Endothelial cell of umbilical vein (primary cell): ENCODE measurements at regions not wholly inside any gene's neighbourhood (a gene's known extent, or its start where the extent isn't known, plus 50 kb on each side); places are given as distances from the start of the nearest gene placed in this dataset.

Experiments
- BruUV-seq: library from RNA; stranded (reverse); fragments of 400-500 nt; replicated peaks from 2 replicates; lab custom pipeline; 2021; lab: Mats Ljungman, UMichigan
- CTCF ChIA-PET: fragments of 300-600, 350-600 bp; sonication (Branson Sonifier 250); formaldehyde crosslinking; loops from one replicate; lab custom pipeline; 2021; ENCODE audit warnings: antibody characterized with exemption, inconsistent platforms; lab: Charles Lee
- POLR2A ChIA-PET: fragments of 300-600, 350-600 bp; sonication (Branson Sonifier 250); formaldehyde crosslinking; loops from one replicate; lab custom pipeline; 2021; ENCODE audit warnings: antibody characterized with exemption, inconsistent platforms; lab: Charles Lee
- DNase-seq: peaks from one replicate; pipeline ENCODE4 v3.0.0-alpha.2; 2011; ENCODE audit warnings: low read depth, low spot score
- FAIRE-seq: peaks from 2 replicates; lab custom pipeline; 2011; peaks lifted over from hg19 to GRCh38; lab: Jason Lieb, UNC
- H2AFZ ChIP-seq: 2 replicates; pipeline ENCODE4 v1.6.0; 2012; ENCODE audit warnings: low read depth, low read length, control low read depth, inconsistent platforms
- H3K27ac ChIP-seq: 2 replicates; pipeline ENCODE4 v1.5.1; 2011; ENCODE audit warnings: low read depth, mild to moderate bottlenecking, control low read depth, low read length, moderate library complexity; ENCODE audit not compliant: insufficient read depth
- H3K27me3 ChIP-seq, 2 experiments: 2 replicates each; pipeline versions ENCODE4 v1.6.0 to v1.6.1; 2011; ENCODE audit warnings: low read length in 2 of 2, mixed read lengths in 1 of 2; ENCODE audit not compliant: control insufficient read depth in 2 of 2, insufficient read depth in 2 of 2
- H3K36me3 ChIP-seq, 2 experiments: 2 replicates in 1 of 2; 3 replicates in 1 of 2; pipeline ENCODE4 v1.5.1; 2011; ENCODE audit warnings: low read length in 2 of 2, mild to moderate bottlenecking in 1 of 2, moderate library complexity in 1 of 2; ENCODE audit not compliant: control insufficient read depth in 2 of 2, insufficient read depth in 2 of 2; ENCODE audit errors: extremely low read depth in 1 of 2
- H3K4me1 ChIP-seq: 3 replicates; pipeline ENCODE4 v1.5.1; 2011; ENCODE audit warnings: mild to moderate bottlenecking, low read length; ENCODE audit not compliant: control insufficient read depth, insufficient read depth; ENCODE audit errors: extremely low read depth
- H3K4me2 ChIP-seq: 2 replicates; pipeline ENCODE4 v1.6.1; 2011; ENCODE audit warnings: low read length, control low read depth, mixed read lengths; ENCODE audit not compliant: insufficient read depth
- H3K4me3 ChIP-seq, 3 experiments: fragments of 200-600 bp in 1 of 3; sonication (generic), shearing (Covaris generic) in 1 of 3; replicated peaks in 1 of 3; 2 replicates each; pipeline ENCODE4 v1.5.1; 2011 to 2016; ENCODE audit warnings: control low read depth in 3 of 3, low read length in 3 of 3, mild to moderate bottlenecking in 2 of 3, inconsistent platforms in 1 of 3, low read depth in 1 of 3, moderate library complexity in 1 of 3; ENCODE audit not compliant: insufficient read depth in 1 of 3
- H3K79me2 ChIP-seq: 2 replicates; pipeline ENCODE4 v1.6.0; 2012; ENCODE audit warnings: low read length, inconsistent platforms; ENCODE audit not compliant: control insufficient read depth, insufficient read depth
- H3K9ac ChIP-seq: replicated peaks from 2 replicates; pipeline ENCODE3; 2011; ENCODE audit warnings: low read length, control low read depth; ENCODE audit not compliant: insufficient read depth; ENCODE audit errors: extremely low read depth
- H3K9me1 ChIP-seq: replicated peaks from 3 replicates; pipeline ENCODE4 v1.6.0; 2011; ENCODE audit warnings: mild to moderate bottlenecking, low read length; ENCODE audit not compliant: control insufficient read depth, insufficient read depth; ENCODE audit errors: extremely low read depth
- H3K9me3 ChIP-seq: replicated peaks from 2 replicates; pipeline ENCODE4 v1.5.1; 2012; ENCODE audit warnings: low read length, inconsistent platforms; ENCODE audit not compliant: control insufficient read depth, insufficient read depth
- H4K20me1 ChIP-seq: replicated peaks from 2 replicates; pipeline ENCODE3; 2011; ENCODE audit warnings: mild to moderate bottlenecking, low read length; ENCODE audit not compliant: control insufficient read depth, insufficient read depth; ENCODE audit errors: extremely low read depth
- CTCF ChIP-seq, 2 donors: IDR thresholded peaks; 1 replicate in 1 of 2; 2 replicates in 1 of 2; pipeline ENCODE4 v1.5.1; 2011; ENCODE audit warnings: low read length in 2 of 2, mild to moderate bottlenecking in 2 of 2, moderate library complexity in 2 of 2, control low read depth in 1 of 2, inconsistent platforms in 1 of 2, low read depth in 1 of 2; ENCODE audit not compliant: insufficient read depth in 1 of 2; ENCODE audit errors: extremely low read depth in 1 of 2
- EZH2 ChIP-seq: IDR thresholded peaks from 2 replicates; pipeline ENCODE4 v1.6.1; 2012; ENCODE audit warnings: borderline replicate concordance, low read depth, mild to moderate bottlenecking, moderate library complexity, low read length, inconsistent platforms; ENCODE audit not compliant: severe bottlenecking
- FOS ChIP-seq: IDR thresholded peaks from 2 replicates; pipeline ENCODE4 v1.6.1; 2011; ENCODE audit warnings: mild to moderate bottlenecking, low read length, moderate library complexity, borderline replicate concordance; ENCODE audit not compliant: insufficient read depth
- GATA2 ChIP-seq: IDR thresholded peaks from 2 replicates; pipeline ENCODE4 v1.7.0; 2011; ENCODE audit warnings: low read depth, mild to moderate bottlenecking, moderate library complexity, mixed read lengths, low read length; ENCODE audit not compliant: insufficient read length, insufficient read depth
- JUN ChIP-seq: IDR thresholded peaks from 2 replicates; pipeline ENCODE4 v1.6.1; 2011; ENCODE audit warnings: borderline replicate concordance, low read depth; ENCODE audit not compliant: insufficient read length, insufficient read depth
- MAX ChIP-seq: IDR thresholded peaks from 2 replicates; pipeline ENCODE4 v1.6.1; 2011; ENCODE audit not compliant: insufficient read depth, insufficient read length
- MYC ChIP-seq: IDR thresholded peaks from one replicate; pipeline ENCODE4 v1.6.1; 2011; ENCODE audit warnings: mild to moderate bottlenecking, low read depth, low read length
- POLR2A ChIP-seq: IDR thresholded peaks from 2 replicates; pipeline ENCODE4 v1.6.1; 2012; ENCODE audit warnings: low read depth, mild to moderate bottlenecking, control low read depth, low read length
- POLR2AphosphoS5 ChIP-seq: IDR thresholded peaks from 2 replicates; pipeline ENCODE4 v1.6.1; 2012; ENCODE audit warnings: low read depth, mild to moderate bottlenecking, control low read depth, low read length, moderate library complexity; ENCODE audit not compliant: insufficient read depth
- dilution Hi-C: fragments of 300-500 bp; cut with MboI; formaldehyde crosslinking; loops from one replicate; pipeline ENCODE4 v1.15.0; 2019; ENCODE audit warnings: low sequenced_read_pairs; ENCODE audit not compliant: extremely low pct_ligation_motif_present
- intact Hi-C: fragments of 100-400 bp; cut with micrococcal nuclease; formaldehyde crosslinking; loops from one replicate; pipeline ENCODE4 v1.10.0; 2022

GRCh38 chr2:49664827-49665226, 510.5 kb upstream of the FSHR start:
- FAIRE-seq (no peak), DNase-seq (no peak)
- BruUV-seq = no TSS peak
- no peaks in the 10 kb centered on the region for H3K27me3 ChIP-seq
- dilution Hi-C loops = no loop called here
- H3K9me1 ChIP-seq = no peaks in the 10 kb centered on the region
- H3K9me3 ChIP-seq = no peaks in the 10 kb centered on the region
- intact Hi-C loops = no loop called here
- TF ChIP-seq FOS (no peak), POLR2AphosphoS5 (no peak), MYC (no peak), MAX (no peak), JUN (no peak), GATA2 (no peak), POLR2A (no peak), CTCF (IDR thresholded peaks at IDR 0.05; ENCODE audit: extremely low read depth in 1 of 2, insufficient read depth in 1 of 2, low read depth in 1 of 2, low read length in 2 of 2) (no peak), EZH2 (no peak)
- no peaks in the 10 kb centered on the region for H3K36me3 ChIP-seq
- H3K4me2 ChIP-seq = no peak overlapping the region
- H2AFZ ChIP-seq = no peak overlapping the region
- H3K79me2 ChIP-seq = no peaks in the 10 kb centered on the region
- no peaks in the 10 kb centered on the region for H4K20me1 ChIP-seq
- CTCF ChIA-PET = no interaction called here
- H3K4me1 ChIP-seq = no peaks in the 10 kb centered on the region
- POLR2A ChIA-PET = no interaction called here
- H3K9ac ChIP-seq = no peak overlapping the region
- H3K4me3 ChIP-seq = no peak overlapping the region
- H3K27ac ChIP-seq = no peak overlapping the region
